ENCODE measurements at regions not wholly inside any gene's neighbourhood (a gene's known extent, or its start where the extent isn't known, plus 50 kb on each side); places are given as distances from the start of the nearest gene placed in this dataset.
"Not testable (repeated sequence)": the region's sequence is repeated elsewhere in the genome, so short reads cannot be mapped to it uniquely, and the experiment has no call there.

- Histone ChIP-seq H3K27me3 (ENCODE audit: control insufficient read depth in 3 of 3, insufficient read depth in 3 of 3, low read length in 3 of 3) (no peaks in the 10 kb centered on the region), H3K4me3 (ENCODE audit: low read depth in 1 of 3, low read length in 3 of 3) (no peak overlapping the region), H3K36me3 (ENCODE audit: control insufficient read depth in 3 of 3, insufficient read depth in 2 of 3, low read depth in 1 of 3, low read length in 3 of 3) (no peaks in the 10 kb centered on the region), H3K9me3 (ENCODE audit: control insufficient read depth in 2 of 2, insufficient read depth in 1 of 2, low read depth in 1 of 2, low read length in 1 of 2) (peaks cover 0 to 5% of the 10 kb centered on the region in 2 donors), H3K4me1 (ENCODE audit: control insufficient read depth in 3 of 3, insufficient read depth in 2 of 3, low read depth in 1 of 3, low read length in 2 of 3) (no peaks in the 10 kb centered on the region), H3K27ac (ENCODE audit: low read depth in 1 of 3, low read length in 2 of 3) (no peak overlapping the region)
- FAIRE-seq (no peak), DNase-seq (no peak)
- WGBS, 3 donors: 53 to 75% (median 68%) methylated on average over 4 of the region's 4 CpGs
Measured at GRCh38 chr13:81199956-81200355, 859.0 kb upstream of the SPRY2 start.

GRCh38 chr13:81197966-81198365 lies 857.0 kb upstream of the SPRY2 start:
- no peaks in the 10 kb centered on the region for H3K4me1 ChIP-seq (ENCODE audit: control insufficient read depth in 3 of 3, insufficient read depth in 2 of 3, low read depth in 1 of 3, low read length in 2 of 3)
- DNase-seq (peak in 1 of 2 donors; percentile 8), FAIRE-seq (no peak)
- peaks cover 0 to 14% of the 10 kb centered on the region in 2 donors for H3K9me3 ChIP-seq (ENCODE audit: control insufficient read depth in 2 of 2, insufficient read depth in 1 of 2, low read depth in 1 of 2, low read length in 1 of 2)
- H3K27me3 ChIP-seq (ENCODE audit: control insufficient read depth in 3 of 3, insufficient read depth in 3 of 3, low read length in 3 of 3): no peaks in the 10 kb centered on the region
- 15 to 48% (median 26%) methylated on average over 3 of the region's 3 CpGs for WGBS, 3 donors
- H3K4me3 ChIP-seq (ENCODE audit: low read depth in 1 of 3, low read length in 3 of 3): no peak overlapping the region
- H3K27ac ChIP-seq (ENCODE audit: low read depth in 1 of 3, low read length in 2 of 3): no peak overlapping the region
- H3K36me3 ChIP-seq (ENCODE audit: control insufficient read depth in 3 of 3, insufficient read depth in 2 of 3, low read depth in 1 of 3, low read length in 3 of 3): no peaks in the 10 kb centered on the region

- no peak overlapping the region for H3K4me3 ChIP-seq (ENCODE audit: low read depth in 1 of 3, low read length in 3 of 3)
- H3K9me3 ChIP-seq (ENCODE audit: control insufficient read depth in 2 of 2, insufficient read depth in 1 of 2, low read depth in 1 of 2, low read length in 1 of 2): peaks cover 0 to 14% of the 10 kb centered on the region in 2 donors
- DNase-seq: peak in 1 of 2 donors; percentile 12
- no peaks in the 10 kb centered on the region for H3K4me1 ChIP-seq (ENCODE audit: control insufficient read depth in 3 of 3, insufficient read depth in 2 of 3, low read depth in 1 of 3, low read length in 2 of 3)
- H3K27me3 ChIP-seq (ENCODE audit: control insufficient read depth in 3 of 3, insufficient read depth in 3 of 3, low read length in 3 of 3): no peaks in the 10 kb centered on the region
- no peaks in the 10 kb centered on the region for H3K36me3 ChIP-seq (ENCODE audit: control insufficient read depth in 3 of 3, insufficient read depth in 2 of 3, low read depth in 1 of 3, low read length in 3 of 3)
- WGBS, 3 donors: 31 to 61% (median 36%) methylated on average over 1 of the region's 1 CpG
- FAIRE-seq: no peak
- no peak overlapping the region for H3K27ac ChIP-seq (ENCODE audit: low read depth in 1 of 3, low read length in 2 of 3)
Measured at GRCh38 chr13:81197483-81197882, 856.6 kb upstream of the SPRY2 start.

- no peaks in the 10 kb centered on the region for H3K36me3 ChIP-seq (ENCODE audit: control insufficient read depth in 3 of 3, insufficient read depth in 2 of 3, low read depth in 1 of 3, low read length in 3 of 3)
- no peak for DNase-seq
- H3K27me3 ChIP-seq (ENCODE audit: control insufficient read depth in 3 of 3, insufficient read depth in 3 of 3, low read length in 3 of 3): no peaks in the 10 kb centered on the region
- no peaks in the 10 kb centered on the region for H3K4me1 ChIP-seq (ENCODE audit: control insufficient read depth in 3 of 3, insufficient read depth in 2 of 3, low read depth in 1 of 3, low read length in 2 of 3)
- peaks cover 0 to 14% of the 10 kb centered on the region in 2 donors for H3K9me3 ChIP-seq (ENCODE audit: control insufficient read depth in 2 of 2, insufficient read depth in 1 of 2, low read depth in 1 of 2, low read length in 1 of 2)
- H3K27ac ChIP-seq (ENCODE audit: low read depth in 1 of 3, low read length in 2 of 3): no peak overlapping the region
- no peak for FAIRE-seq
- no peak overlapping the region for H3K4me3 ChIP-seq (ENCODE audit: low read depth in 1 of 3, low read length in 3 of 3)
Measured at GRCh38 chr13:81194362-81194761, 853.4 kb upstream of the SPRY2 start.

GRCh38 chr13:81184556-81185265 lies 843.8 kb upstream of the SPRY2 start:
- H3K36me3 ChIP-seq (ENCODE audit: control insufficient read depth in 3 of 3, insufficient read depth in 2 of 3, low read depth in 1 of 3, low read length in 3 of 3): no peaks in the 10 kb centered on the region
- WGBS, 3 donors: 44 to 60% (median 54%) methylated on average over 3 of the region's 3 CpGs
- no peaks in the 10 kb centered on the region for H3K27me3 ChIP-seq (ENCODE audit: control insufficient read depth in 3 of 3, insufficient read depth in 3 of 3, low read length in 3 of 3)
- H3K4me3 ChIP-seq (ENCODE audit: low read depth in 1 of 3, low read length in 3 of 3): no peak overlapping the region
- no peak overlapping the region for H3K27ac ChIP-seq (ENCODE audit: low read depth in 1 of 3, low read length in 2 of 3)
- H3K4me1 ChIP-seq (ENCODE audit: control insufficient read depth in 3 of 3, insufficient read depth in 2 of 3, low read depth in 1 of 3, low read length in 2 of 3): no peaks in the 10 kb centered on the region
- no peaks in the 10 kb centered on the region for H3K9me3 ChIP-seq (ENCODE audit: control insufficient read depth in 2 of 2, insufficient read depth in 1 of 2, low read depth in 1 of 2, low read length in 1 of 2)
- FAIRE-seq (no peak), DNase-seq (no peak)

- Histone ChIP-seq H3K4me1 (ENCODE audit: control insufficient read depth in 3 of 3, insufficient read depth in 2 of 3, low read depth in 1 of 3, low read length in 2 of 3) (no peaks in the 10 kb centered on the region), H3K4me3 (ENCODE audit: low read depth in 1 of 3, low read length in 3 of 3) (no peak overlapping the region), H3K27me3 (ENCODE audit: control insufficient read depth in 3 of 3, insufficient read depth in 3 of 3, low read length in 3 of 3) (no peaks in the 10 kb centered on the region), H3K36me3 (ENCODE audit: control insufficient read depth in 3 of 3, insufficient read depth in 2 of 3, low read depth in 1 of 3, low read length in 3 of 3) (no peaks in the 10 kb centered on the region), H3K9me3 (ENCODE audit: control insufficient read depth in 2 of 2, insufficient read depth in 1 of 2, low read depth in 1 of 2, low read length in 1 of 2) (no peaks in the 10 kb centered on the region), H3K27ac (ENCODE audit: low read depth in 1 of 3, low read length in 2 of 3) (no peak overlapping the region)
- DNase-seq: no peak
- FAIRE-seq: no peak
- WGBS, 3 donors: 73 to 84% (median 81%) methylated on average over 3 of the region's 3 CpGs
Measured at GRCh38 chr13:81172603-81173002, 831.7 kb upstream of the SPRY2 start.

- Histone ChIP-seq H3K27ac (ENCODE audit: low read depth in 1 of 3, low read length in 2 of 3) (no peak overlapping the region), H3K4me3 (ENCODE audit: low read depth in 1 of 3, low read length in 3 of 3) (no peak overlapping the region), H3K9me3 (ENCODE audit: control insufficient read depth in 2 of 2, insufficient read depth in 1 of 2, low read depth in 1 of 2, low read length in 1 of 2) (no peaks in the 10 kb centered on the region), H3K27me3 (ENCODE audit: control insufficient read depth in 3 of 3, insufficient read depth in 3 of 3, low read length in 3 of 3) (no peaks in the 10 kb centered on the region), H3K36me3 (ENCODE audit: control insufficient read depth in 3 of 3, insufficient read depth in 2 of 3, low read depth in 1 of 3, low read length in 3 of 3) (no peaks in the 10 kb centered on the region), H3K4me1 (ENCODE audit: control insufficient read depth in 3 of 3, insufficient read depth in 2 of 3, low read depth in 1 of 3, low read length in 2 of 3) (no peaks in the 10 kb centered on the region)
- peak; percentile 74 for FAIRE-seq
- DNase-seq: peak; percentile 15 to 52
- WGBS, 3 donors: 19 to 27% (median 26%) methylated on average over 3 of the region's 3 CpGs
Measured at GRCh38 chr13:81171065-81171647, 830.2 kb upstream of the SPRY2 start.

- not testable (repeated sequence) for H3K27me3 ChIP-seq (ENCODE audit: control insufficient read depth in 3 of 3, insufficient read depth in 3 of 3, low read length in 3 of 3); H3K36me3 ChIP-seq (ENCODE audit: control insufficient read depth in 3 of 3, insufficient read depth in 2 of 3, low read depth in 1 of 3, low read length in 3 of 3); FAIRE-seq; H3K4me1 ChIP-seq (ENCODE audit: control insufficient read depth in 3 of 3, insufficient read depth in 2 of 3, low read depth in 1 of 3, low read length in 2 of 3); H3K4me3 ChIP-seq (ENCODE audit: low read depth in 1 of 3, low read length in 3 of 3); H3K27ac ChIP-seq (ENCODE audit: low read depth in 1 of 3, low read length in 2 of 3)
- peaks cover 0 to 13% of the 10 kb centered on the region in 2 donors for H3K9me3 ChIP-seq (ENCODE audit: control insufficient read depth in 2 of 2, insufficient read depth in 1 of 2, low read depth in 1 of 2, low read length in 1 of 2)
- DNase-seq: peak; percentile 8 to 27
- 20 to 56% (median 44%) methylated on average over 1 of the region's 1 CpG for WGBS, 3 donors
Measured at GRCh38 chr13:81163823-81164222, 822.9 kb upstream of the SPRY2 start.

GRCh38 chr13:81153478-81153877 lies 812.6 kb upstream of the SPRY2 start:
- no peaks in the 10 kb centered on the region for H3K36me3 ChIP-seq (ENCODE audit: control insufficient read depth in 3 of 3, insufficient read depth in 2 of 3, low read depth in 1 of 3, low read length in 3 of 3)
- no peak overlapping the region for H3K4me3 ChIP-seq (ENCODE audit: low read depth in 1 of 3, low read length in 3 of 3)
- H3K27ac ChIP-seq (ENCODE audit: low read depth in 1 of 3, low read length in 2 of 3): no peak overlapping the region
- H3K9me3 ChIP-seq (ENCODE audit: control insufficient read depth in 2 of 2, insufficient read depth in 1 of 2, low read depth in 1 of 2, low read length in 1 of 2): no peaks in the 10 kb centered on the region
- H3K4me1 ChIP-seq (ENCODE audit: control insufficient read depth in 3 of 3, insufficient read depth in 2 of 3, low read depth in 1 of 3, low read length in 2 of 3): no peaks in the 10 kb centered on the region
- FAIRE-seq (no peak), DNase-seq (no peak)
- no peaks in the 10 kb centered on the region for H3K27me3 ChIP-seq (ENCODE audit: control insufficient read depth in 3 of 3, insufficient read depth in 3 of 3, low read length in 3 of 3)
- 88 to 99% (median 92%) methylated on average over 2 of the region's 2 CpGs for WGBS, 3 donors

All from small intestine (tissue), 7 donors.